NOMO-1 (cell line): ENCODE measurements at regions not wholly inside any gene's neighbourhood (a gene's known extent, or its start where the extent isn't known, plus 50 kb on each side); places are given as distances from the start of the nearest gene placed in this dataset.

Experiments used
- DNase-seq, 2 experiments: peaks; one replicate each; lab custom pipeline; 2025; ENCODE audit not compliant: unreplicated experiment in 2 of 2; lab: John Stamatoyannopoulos, UW

- DNase-seq, result no peak
Measured at GRCh38 chr22:48478124-48478523, 1349.5 kb downstream of the BRD1 start.

- no peak for DNase-seq
Measured at GRCh38 chr22:48477031-48477721, 1350.5 kb downstream of the BRD1 start.

GRCh38 chr22:48476577-48476976, 1351.1 kb downstream of the BRD1 start:
- DNase-seq, result no peak

GRCh38 chr22:48475661-48476345, 1351.9 kb downstream of the BRD1 start:
- DNase-seq, result no peak

- DNase-seq, result no peak
Measured at GRCh38 chr22:48474881-48475280, 1352.8 kb downstream of the BRD1 start.

- DNase-seq, result no peak
Measured at GRCh38 chr22:48473202-48473601, 1354.5 kb downstream of the BRD1 start.

GRCh38 chr22:48464246-48464645, 1363.4 kb downstream of the BRD1 start:
- no peak for DNase-seq

- no peak for DNase-seq
Measured at GRCh38 chr22:48459859-48460823, 1367.5 kb downstream of the BRD1 start.

GRCh38 chr22:48459259-48459658, 1368.4 kb downstream of the BRD1 start:
- no peak for DNase-seq

GRCh38 chr22:48456449-48456848, 1371.2 kb downstream of the BRD1 start:
- DNase-seq, result no peak

- no peak for DNase-seq
Measured at GRCh38 chr22:48453751-48454485, 1373.8 kb downstream of the BRD1 start.

- no peak for DNase-seq
Measured at GRCh38 chr22:48453171-48453570, 1374.5 kb downstream of the BRD1 start.

- no peak for DNase-seq
Measured at GRCh38 chr22:48452766-48453165, 1374.9 kb downstream of the BRD1 start.

GRCh38 chr22:48451891-48452290, 1375.8 kb downstream of the BRD1 start:
- no peak for DNase-seq

- no peak for DNase-seq
Measured at GRCh38 chr22:48450188-48450825, 1377.4 kb downstream of the BRD1 start.

- DNase-seq, result no peak
Measured at GRCh38 chr22:48449466-48450187, 1378.0 kb downstream of the BRD1 start.

GRCh38 chr22:48448821-48449220, 1378.9 kb downstream of the BRD1 start:
- no peak for DNase-seq

GRCh38 chr22:48445113-48445827, 1382.4 kb downstream of the BRD1 start:
- DNase-seq, result no peak
